ENCODE measurements at regions not wholly inside any gene's neighbourhood (a gene's known extent, or its start where the extent isn't known, plus 50 kb on each side); places are given as distances from the start of the nearest gene placed in this dataset.

DNA sequence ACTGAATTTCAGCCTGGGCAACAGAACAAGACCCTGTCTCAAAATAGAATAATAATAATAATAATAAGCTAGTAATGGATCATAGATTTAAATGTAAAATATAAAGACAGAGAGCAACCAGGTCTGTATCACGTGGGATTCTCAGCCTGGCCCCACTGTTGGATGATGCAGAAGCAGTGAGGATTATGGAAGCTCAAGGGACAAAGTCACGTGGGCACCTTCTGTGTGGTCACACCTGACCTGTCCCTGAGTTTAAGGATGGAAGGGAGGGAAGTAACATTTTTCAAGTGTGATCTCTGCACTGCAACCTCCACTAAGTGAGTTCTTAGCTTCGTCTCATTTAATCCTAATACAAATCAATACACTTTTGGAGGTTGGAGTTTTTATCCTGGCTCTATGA lies 212.5 kb upstream of the IER5L start:
- TF ChIP-seq, protein P1, sequence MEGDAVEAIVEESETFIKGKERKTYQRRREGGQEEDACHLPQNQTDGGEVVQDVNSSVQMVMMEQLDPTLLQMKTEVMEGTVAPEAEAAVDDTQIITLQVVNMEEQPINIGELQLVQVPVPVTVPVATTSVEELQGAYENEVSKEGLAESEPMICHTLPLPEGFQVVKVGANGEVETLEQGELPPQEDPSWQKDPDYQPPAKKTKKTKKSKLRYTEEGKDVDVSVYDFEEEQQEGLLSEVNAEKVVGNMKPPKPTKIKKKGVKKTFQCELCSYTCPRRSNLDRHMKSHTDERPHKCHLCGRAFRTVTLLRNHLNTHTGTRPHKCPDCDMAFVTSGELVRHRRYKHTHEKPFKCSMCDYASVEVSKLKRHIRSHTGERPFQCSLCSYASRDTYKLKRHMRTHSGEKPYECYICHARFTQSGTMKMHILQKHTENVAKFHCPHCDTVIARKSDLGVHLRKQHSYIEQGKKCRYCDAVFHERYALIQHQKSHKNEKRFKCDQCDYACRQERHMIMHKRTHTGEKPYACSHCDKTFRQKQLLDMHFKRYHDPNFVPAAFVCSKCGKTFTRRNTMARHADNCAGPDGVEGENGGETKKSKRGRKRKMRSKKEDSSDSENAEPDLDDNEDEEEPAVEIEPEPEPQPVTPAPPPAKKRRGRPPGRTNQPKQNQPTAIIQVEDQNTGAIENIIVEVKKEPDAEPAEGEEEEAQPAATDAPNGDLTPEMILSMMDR (conservative IDR thresholded peaks at IDR 0.05 in 1 of 2, IDR thresholded peaks at IDR 0.05 in 1 of 2; ENCODE audit: low read depth in 1 of 2, low read length in 2 of 2) = no peak
- TF ChIP-seq EZH2 (IDR thresholded peaks at IDR 0.05; ENCODE audit: low read length, missing control alignments) = no peak

Measured in fibroblast of lung (primary cell).